Heart left ventricle (tissue), 13 donors: ENCODE measurements at regions not wholly inside any gene's neighbourhood (a gene's known extent, or its start where the extent isn't known, plus 50 kb on each side); places are given as distances from the start of the nearest gene placed in this dataset.

Experiments
- POLR2A ChIP-seq, 2 donors: fragments of 450-650 bp; IDR thresholded peaks; one replicate each; pipeline ENCODE4 v1.6.1; 2017; ENCODE audit warnings: antibody characterized with exemption in 2 of 2, mild to moderate bottlenecking in 2 of 2, moderate library complexity in 2 of 2
- TF ChIP-seq, protein P1 (sequence below), 12 donors: fragments of 200-600 bp; sonication (generic) in 4 of 12; IDR thresholded peaks; one replicate each; pipeline versions ENCODE4 v1.5.0 to v1.8.0; 2018 to 2022; ENCODE audit warnings: antibody characterized with exemption in 12 of 12, mild to moderate bottlenecking in 5 of 12
- donor health status: ischemic (EF 13 %, LVEDD 7.1; RV severe dilation, severe dysfunction).
- donor health status: DM: no; HTN: yes; CAD: no.
- donor health status: DM: no; HTN: no; CAD: no.
- donor health status: ischemic (EF 25% LVEDD 6.9; RV normal size, moderate dysfunction).
- donor health status: ischemic (EF 25% LVEDD 5.7; RV mildly dilated, moderate dysfunction).
- donor health status: ischemic (EF 35%, LVEDD 5.7; RV mildly dilated, moderate dysfunction).
- donor health status: nonischemic (EF 11% LVEDD 7.7; RV severe dilation, severe dysfunction).
- donor health status: DM: yes; HTN: yes; CAD: no.
- donor health status: PGD.
- donor health status: ischemic (EF 29% LVEDD 5.4; RV normal size, mild dysfunction).
- donor health status: nonischemic (EF 23%, LVEDD 6.1; RV moderate dilation, normal function).

DNA sequence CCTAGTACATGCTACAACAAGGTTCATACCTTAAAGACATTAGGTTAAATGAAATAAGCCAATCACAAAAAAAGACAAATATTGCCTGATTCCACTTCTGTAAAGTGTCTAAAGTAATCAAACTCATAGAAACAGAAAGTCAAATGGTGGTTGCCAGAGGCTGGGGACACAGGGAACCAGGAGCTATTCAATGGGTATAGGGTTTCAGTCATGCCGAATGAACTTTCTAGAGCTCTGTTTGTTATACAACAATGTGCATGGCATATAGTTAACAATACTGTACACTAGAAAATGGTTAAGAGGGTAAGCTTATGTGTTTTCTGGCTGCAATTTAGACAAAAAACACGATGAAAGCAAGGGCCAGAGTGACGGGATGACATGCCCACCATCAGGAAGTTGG, 70.8 kb upstream of the EGFLAM start:
- TF ChIP-seq, protein P1, sequence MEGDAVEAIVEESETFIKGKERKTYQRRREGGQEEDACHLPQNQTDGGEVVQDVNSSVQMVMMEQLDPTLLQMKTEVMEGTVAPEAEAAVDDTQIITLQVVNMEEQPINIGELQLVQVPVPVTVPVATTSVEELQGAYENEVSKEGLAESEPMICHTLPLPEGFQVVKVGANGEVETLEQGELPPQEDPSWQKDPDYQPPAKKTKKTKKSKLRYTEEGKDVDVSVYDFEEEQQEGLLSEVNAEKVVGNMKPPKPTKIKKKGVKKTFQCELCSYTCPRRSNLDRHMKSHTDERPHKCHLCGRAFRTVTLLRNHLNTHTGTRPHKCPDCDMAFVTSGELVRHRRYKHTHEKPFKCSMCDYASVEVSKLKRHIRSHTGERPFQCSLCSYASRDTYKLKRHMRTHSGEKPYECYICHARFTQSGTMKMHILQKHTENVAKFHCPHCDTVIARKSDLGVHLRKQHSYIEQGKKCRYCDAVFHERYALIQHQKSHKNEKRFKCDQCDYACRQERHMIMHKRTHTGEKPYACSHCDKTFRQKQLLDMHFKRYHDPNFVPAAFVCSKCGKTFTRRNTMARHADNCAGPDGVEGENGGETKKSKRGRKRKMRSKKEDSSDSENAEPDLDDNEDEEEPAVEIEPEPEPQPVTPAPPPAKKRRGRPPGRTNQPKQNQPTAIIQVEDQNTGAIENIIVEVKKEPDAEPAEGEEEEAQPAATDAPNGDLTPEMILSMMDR (IDR thresholded peaks at IDR 0.05), result no peak
- TF ChIP-seq POLR2A (IDR thresholded peaks at IDR 0.05), result no peak
